ENCODE measurements at regions not wholly inside any gene's neighbourhood (a gene's known extent, or its start where the extent isn't known, plus 50 kb on each side); places are given as distances from the start of the nearest gene placed in this dataset.

GRCh38 chr5:118326481-118327045 is 661.8 kb downstream of the DTWD2 start:
- TF ChIP-seq CTCF (IDR thresholded peaks at IDR 0.05) (no peak), POLR2A (IDR thresholded peaks at IDR 0.05) (no peak)

All from Peyer's patch (tissue), 4 donors.